Activated naive CD8-positive, alpha-beta T cell treated with anti-CD3 and anti-CD28 coated beads, Interleukin-2, amount 10 ng/mL, durations not matched to agents 7 days and 5 days (primary cell): ENCODE measurements at regions not wholly inside any gene's neighbourhood (a gene's known extent, or its start where the extent isn't known, plus 50 kb on each side); places are given as distances from the start of the nearest gene placed in this dataset.
A peak's percentile ranks its signal among the peaks of the same experiment; 100 is the strongest.

ENCODE experiments used
- ATAC-seq: fragments of 150-1000 bp; cut with Tn5 transposase; one replicate; pipeline ENCODE4 v1.10.0; 2021; ENCODE audit warnings: low read depth, moderate library complexity
- POLR2A ChIA-PET: fragments of 350-600 bp; sonication (Branson Sonifier 250); formaldehyde crosslinking; loops from one replicate; lab custom pipeline; 2021; ENCODE audit warnings: antibody characterized with exemption; lab: Charles Lee
- DNase-seq: peaks from one replicate; pipeline ENCODE4 v3.0.0; 2021
- H3K27ac Mint-ChIP-seq: one replicate; pipeline ENCODE4 v1.8.0; 2022; ENCODE audit warnings: mild to moderate bottlenecking, mixed read lengths
- H3K27me3 Mint-ChIP-seq: one replicate; pipeline ENCODE4 v1.8.0; 2022; ENCODE audit warnings: mild to moderate bottlenecking, moderate library complexity, mixed read lengths
- H3K36me3 Mint-ChIP-seq: one replicate; pipeline ENCODE4 v1.8.0; 2021; ENCODE audit warnings: mild to moderate bottlenecking, mixed read lengths
- H3K4me1 Mint-ChIP-seq: one replicate; pipeline ENCODE4 v1.8.0; 2021; ENCODE audit warnings: mixed read lengths
- H3K4me3 Mint-ChIP-seq: one replicate; pipeline ENCODE4 v1.8.0; 2022; ENCODE audit warnings: mild to moderate bottlenecking, moderate library complexity, mixed read lengths
- H3K9me3 Mint-ChIP-seq: one replicate; pipeline ENCODE4 v1.8.0; 2021; ENCODE audit warnings: mixed read lengths

DNA sequence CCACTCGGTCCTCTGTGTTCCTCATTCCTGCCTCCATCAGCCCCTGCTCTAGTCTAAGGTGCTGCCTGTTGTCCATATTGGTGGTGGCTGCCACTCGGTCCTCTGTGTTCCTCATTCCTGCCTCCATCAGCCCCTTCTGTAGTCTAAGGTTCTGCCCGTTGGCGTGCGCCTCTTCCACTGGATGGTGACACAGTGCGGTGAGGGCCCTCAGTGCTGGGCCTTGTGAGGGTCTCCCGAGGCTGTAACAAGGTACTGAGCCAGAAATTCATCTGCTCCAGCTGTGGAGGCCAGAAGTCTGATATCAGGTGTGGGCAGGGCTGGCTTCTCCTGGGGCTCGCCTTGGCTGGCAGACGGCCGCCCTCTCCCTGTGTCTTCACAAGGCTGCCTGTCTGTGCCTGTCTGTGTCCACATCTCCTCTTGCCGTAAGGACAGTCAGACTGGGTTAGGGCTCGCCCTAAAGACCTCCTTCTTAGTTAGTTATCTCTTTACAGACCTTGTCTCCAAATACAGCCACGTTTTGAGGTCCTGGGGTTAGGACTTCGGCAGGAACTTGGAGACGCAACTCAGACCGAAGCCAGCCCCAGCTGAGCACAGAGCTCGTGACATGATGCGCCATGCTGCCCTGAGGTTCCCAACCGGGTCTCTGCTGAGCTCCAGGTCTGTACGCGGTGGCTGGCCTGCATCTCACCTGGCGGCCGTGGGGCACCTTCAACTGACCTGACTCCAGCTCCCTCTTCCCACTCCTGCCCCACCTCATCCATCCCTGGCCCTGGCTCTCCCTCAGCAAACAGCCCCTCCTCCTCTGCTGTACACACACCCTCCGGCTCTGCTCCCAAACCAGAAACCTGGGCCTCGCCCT lies 181.4 kb upstream of the SHH start:
- peaks cover 42% of the 10 kb centered on the region for H3K4me1 Mint-ChIP-seq
- peak overlapping the region; percentile 87 for H3K27ac Mint-ChIP-seq
- DNase-seq = no peak
- no peak overlapping the region for H3K4me3 Mint-ChIP-seq
- peaks cover 3% of the 10 kb centered on the region for H3K9me3 Mint-ChIP-seq
- H3K27me3 Mint-ChIP-seq = peaks cover 6% of the 10 kb centered on the region
- peaks cover 9% of the 10 kb centered on the region for H3K36me3 Mint-ChIP-seq
- ATAC-seq = no peak
- POLR2A ChIA-PET = no interaction called here

DNA sequence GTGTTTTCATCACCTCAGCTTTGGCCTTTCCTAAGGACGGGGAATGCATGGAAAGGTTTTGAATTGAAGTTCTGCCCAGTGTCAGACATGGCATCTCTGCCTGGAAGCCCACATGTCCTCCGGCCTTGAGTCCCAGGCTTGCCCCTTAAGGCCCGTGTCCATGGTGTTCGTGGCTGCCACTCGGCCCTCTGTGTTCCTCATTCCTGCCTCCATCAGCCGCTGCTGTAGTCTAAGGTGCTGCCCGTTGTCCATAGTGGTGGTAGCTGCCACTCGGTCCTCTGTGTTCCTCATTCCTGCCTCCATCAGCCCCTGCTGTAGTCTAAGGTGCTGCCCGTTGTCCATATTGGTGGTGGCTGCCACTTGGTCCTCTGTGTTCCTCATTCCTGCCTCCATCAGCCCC lies 180.7 kb upstream of the SHH start:
- peaks cover 6% of the 10 kb centered on the region for H3K27me3 Mint-ChIP-seq
- DNase-seq = no peak
- peaks cover 3% of the 10 kb centered on the region for H3K9me3 Mint-ChIP-seq
- POLR2A ChIA-PET = no interaction called here
- no peak overlapping the region for H3K4me3 Mint-ChIP-seq
- H3K27ac Mint-ChIP-seq = peak overlapping the region; percentile 56
- ATAC-seq = no peak
- peaks cover 38% of the 10 kb centered on the region for H3K4me1 Mint-ChIP-seq
- peaks cover 9% of the 10 kb centered on the region for H3K36me3 Mint-ChIP-seq

DNA sequence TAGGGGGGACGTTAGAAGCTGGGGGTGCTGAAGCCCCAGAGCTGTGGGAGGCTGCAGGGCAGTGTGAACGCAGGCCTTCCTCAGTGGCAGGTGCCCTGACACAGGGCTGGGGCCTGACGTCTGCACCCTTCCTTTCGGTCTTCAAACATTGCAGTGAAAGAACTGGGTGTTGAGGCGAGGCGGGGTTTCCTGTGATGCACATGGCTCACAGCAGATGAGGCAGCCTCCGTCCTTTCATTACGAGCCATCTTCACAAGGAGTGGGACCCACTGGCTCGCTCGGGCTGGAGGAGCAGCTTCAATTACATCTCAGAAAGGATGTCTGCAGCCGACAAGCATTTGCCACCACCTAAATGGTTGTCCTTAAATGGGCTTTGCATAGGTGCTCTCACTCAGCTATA lies 180.3 kb upstream of the SHH start:
- peaks cover 9% of the 10 kb centered on the region for H3K36me3 Mint-ChIP-seq
- DNase-seq (no peak), ATAC-seq (no peak)
- peaks cover 34% of the 10 kb centered on the region for H3K4me1 Mint-ChIP-seq
- POLR2A ChIA-PET = no interaction called here
- H3K27ac Mint-ChIP-seq = no peak overlapping the region
- H3K27me3 Mint-ChIP-seq = peaks cover 6% of the 10 kb centered on the region
- peaks cover 3% of the 10 kb centered on the region for H3K9me3 Mint-ChIP-seq
- H3K4me3 Mint-ChIP-seq = no peak overlapping the region

DNA sequence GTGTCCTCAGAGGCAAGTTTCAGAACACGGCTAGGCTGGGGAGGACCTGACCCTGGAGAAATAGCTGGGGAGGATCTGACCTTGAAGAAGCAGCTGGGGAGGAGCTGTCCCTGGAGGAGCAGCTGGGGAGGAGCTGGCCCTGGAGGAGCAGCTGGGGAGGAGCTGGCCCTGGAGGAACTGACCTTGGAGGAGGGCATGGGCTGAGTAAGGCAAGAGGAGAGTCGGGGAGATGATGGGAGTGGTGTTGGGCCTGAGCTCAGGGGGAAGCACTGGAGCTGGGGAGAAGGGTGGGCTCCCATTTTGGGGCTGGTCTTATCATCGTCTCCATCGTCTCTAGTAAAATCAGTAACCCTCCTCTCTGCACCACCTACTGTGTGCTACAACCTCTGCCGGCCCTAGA lies 179.8 kb upstream of the SHH start:
- DNase-seq (no peak), ATAC-seq (no peak)
- peaks cover 30% of the 10 kb centered on the region for H3K4me1 Mint-ChIP-seq
- H3K9me3 Mint-ChIP-seq = peaks cover 3% of the 10 kb centered on the region
- H3K27me3 Mint-ChIP-seq = peaks cover 8% of the 10 kb centered on the region
- peaks cover 9% of the 10 kb centered on the region for H3K36me3 Mint-ChIP-seq
- H3K4me3 Mint-ChIP-seq = no peak overlapping the region
- POLR2A ChIA-PET = no interaction called here
- H3K27ac Mint-ChIP-seq = no peak overlapping the region

DNA sequence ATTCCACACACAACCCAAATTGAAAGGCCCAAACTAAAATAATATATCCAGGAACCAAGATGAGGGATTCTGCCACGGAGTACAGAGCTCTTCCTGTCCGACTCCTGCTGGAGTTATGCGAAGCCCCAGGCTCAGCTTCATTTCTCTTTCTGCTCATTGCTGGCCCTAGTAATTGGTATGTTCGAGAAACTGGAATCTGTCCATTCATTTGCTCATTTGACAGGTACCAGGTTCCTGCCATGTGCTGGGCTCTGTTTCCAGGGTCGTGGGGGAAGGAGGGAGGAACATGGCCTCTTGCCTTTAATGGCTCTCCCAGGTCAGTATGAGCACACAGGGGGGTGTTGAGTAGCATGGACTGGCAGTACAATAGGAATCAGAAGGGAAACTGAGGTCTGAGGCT lies 179.2 kb upstream of the SHH start:
- Mint-ChIP-seq H3K27me3 (peaks cover 10% of the 10 kb centered on the region), H3K4me1 (peaks cover 23% of the 10 kb centered on the region), H3K27ac (peak overlapping the region; percentile 45), H3K4me3 (no peak overlapping the region), H3K36me3 (peaks cover 9% of the 10 kb centered on the region), H3K9me3 (peaks cover 5% of the 10 kb centered on the region)
- no peak for DNase-seq
- no peak for ATAC-seq
- POLR2A ChIA-PET = no interaction called here

DNA sequence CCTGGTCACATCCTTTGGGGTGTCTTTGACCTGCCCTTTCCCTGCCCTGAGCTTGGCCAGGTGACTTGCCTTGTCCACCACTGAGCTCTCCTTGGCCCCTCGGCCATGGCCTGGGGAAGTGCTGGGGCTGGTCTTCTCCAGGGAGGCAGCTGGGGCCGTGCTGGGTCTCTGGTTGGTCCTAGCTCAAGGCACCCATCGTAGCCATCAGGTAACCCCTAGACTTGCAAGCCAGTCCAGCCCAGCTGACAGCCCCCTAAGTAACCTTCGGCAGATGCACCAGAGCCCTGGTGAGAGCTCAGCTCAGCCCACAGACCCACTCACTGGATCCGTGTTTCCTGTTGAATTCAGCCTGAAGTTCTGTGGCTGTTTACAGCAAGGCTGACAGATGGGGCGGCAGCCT lies 176.2 kb upstream of the SHH start:
- Mint-ChIP-seq H3K9me3 (peaks cover 5% of the 10 kb centered on the region), H3K27me3 (peaks cover 6% of the 10 kb centered on the region), H3K4me1 (peaks cover 3% of the 10 kb centered on the region), H3K36me3 (peaks cover 5% of the 10 kb centered on the region), H3K4me3 (no peak overlapping the region), H3K27ac (no peak overlapping the region)
- DNase-seq = no peak
- POLR2A ChIA-PET = no interaction called here
- no peak for ATAC-seq

DNA sequence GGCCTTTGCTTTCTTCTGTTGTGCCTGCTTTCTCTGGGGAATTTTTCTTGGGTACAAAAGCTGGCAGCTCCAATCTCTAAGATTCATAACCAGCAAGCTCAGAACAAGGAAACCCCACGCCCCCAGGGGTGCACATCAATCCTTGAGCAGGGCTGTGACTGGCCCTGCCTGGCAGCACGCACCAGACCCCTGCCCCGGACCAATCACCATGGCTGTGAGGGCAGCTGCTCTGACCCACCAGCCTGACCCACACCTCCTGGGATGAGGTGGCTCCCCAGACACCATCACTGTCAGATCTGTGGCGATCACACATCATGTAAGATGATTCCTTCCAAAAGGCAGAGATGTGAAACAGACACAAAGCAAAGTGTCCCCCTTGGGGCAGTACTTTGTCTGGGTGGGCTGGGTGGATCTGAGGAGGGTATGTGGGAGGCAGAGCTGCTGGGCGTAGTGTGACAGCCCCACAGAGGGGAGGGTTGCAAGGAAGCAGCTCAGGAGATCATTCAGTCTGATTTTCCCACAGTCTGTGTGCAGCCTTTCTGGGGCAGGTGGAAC lies 175.5 kb upstream of the SHH start:
- Mint-ChIP-seq H3K4me1 (peaks cover 3% of the 10 kb centered on the region), H3K27me3 (peaks cover 6% of the 10 kb centered on the region), H3K4me3 (no peak overlapping the region), H3K27ac (no peak overlapping the region), H3K36me3 (peaks cover 3% of the 10 kb centered on the region), H3K9me3 (peaks cover 5% of the 10 kb centered on the region)
- POLR2A ChIA-PET = no interaction called here
- ATAC-seq = no peak
- no peak for DNase-seq

DNA sequence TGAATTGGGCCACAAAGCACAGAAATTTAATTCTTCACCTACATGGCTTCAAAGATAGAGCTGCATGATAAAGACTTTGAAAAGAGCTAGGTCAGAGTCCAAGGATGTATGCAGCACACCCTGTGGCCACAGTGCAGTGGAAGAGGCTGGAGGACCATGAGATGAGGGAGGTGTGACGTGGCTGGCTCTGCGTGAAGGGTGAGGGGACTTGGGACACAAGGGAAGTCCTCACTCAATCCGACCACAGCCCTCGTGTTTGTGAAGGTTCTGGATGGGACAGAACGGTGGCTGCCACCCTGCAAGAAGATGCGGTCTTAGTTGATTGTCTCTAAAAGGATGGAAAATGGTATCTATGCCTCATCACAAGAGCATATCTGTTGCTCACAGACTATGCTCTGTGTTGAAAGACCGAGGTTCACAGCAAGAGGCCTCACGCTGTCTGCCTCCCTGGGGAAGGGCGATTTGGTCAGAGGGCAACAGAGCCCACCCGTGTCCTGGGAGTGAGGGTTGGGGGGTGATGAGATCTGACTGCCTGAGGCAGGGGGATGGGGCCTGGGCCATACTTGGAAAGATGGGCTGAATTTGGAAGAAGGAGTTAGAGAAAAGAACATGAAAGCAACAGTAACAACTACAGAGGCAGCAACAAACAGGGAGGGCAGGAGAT lies 174.4 kb upstream of the SHH start:
- peaks cover 3% of the 10 kb centered on the region for H3K36me3 Mint-ChIP-seq
- H3K27me3 Mint-ChIP-seq = peaks cover 6% of the 10 kb centered on the region
- DNase-seq = no peak
- H3K4me1 Mint-ChIP-seq = peaks cover 3% of the 10 kb centered on the region
- H3K9me3 Mint-ChIP-seq = peaks cover 5% of the 10 kb centered on the region
- POLR2A ChIA-PET = no interaction called here
- no peak overlapping the region for H3K27ac Mint-ChIP-seq
- ATAC-seq = no peak
- no peak overlapping the region for H3K4me3 Mint-ChIP-seq

DNA sequence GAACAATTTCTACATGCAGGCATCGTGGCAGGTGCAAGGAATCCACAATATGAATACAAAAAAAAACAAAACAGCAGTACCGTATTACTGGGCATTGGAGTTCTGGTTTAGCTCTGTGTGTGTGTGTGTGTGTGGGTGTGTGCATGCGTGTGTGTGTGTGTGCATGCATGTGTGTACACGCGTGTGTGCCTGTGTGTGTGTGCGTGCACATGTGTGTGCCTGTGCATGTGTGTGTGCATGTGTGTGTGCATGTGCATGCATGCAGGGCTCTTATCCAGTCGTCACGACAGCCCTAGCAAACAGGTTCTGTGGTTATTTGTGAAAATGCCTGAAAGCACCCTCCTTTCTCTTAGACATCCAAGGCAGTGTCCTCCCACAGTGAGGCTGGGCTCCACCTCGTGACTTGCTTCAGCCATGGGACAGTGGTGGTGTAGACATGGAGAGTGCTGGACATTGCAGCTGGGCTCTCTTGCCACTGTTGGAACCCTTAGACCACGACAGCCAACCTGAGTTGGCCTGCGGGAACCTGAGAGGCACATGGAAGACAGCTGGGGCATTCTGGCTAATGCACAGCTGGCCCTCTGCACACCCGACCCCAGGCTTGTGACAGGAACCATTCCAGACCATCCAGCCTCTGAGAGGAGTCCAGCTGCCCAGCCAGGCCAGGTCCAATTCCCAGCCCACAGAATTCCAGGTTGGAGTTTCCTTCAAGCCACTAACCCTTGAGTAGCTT lies 173.4 kb upstream of the SHH start:
- ATAC-seq = no peak
- H3K27me3 Mint-ChIP-seq = peaks cover 6% of the 10 kb centered on the region
- peaks cover 3% of the 10 kb centered on the region for H3K36me3 Mint-ChIP-seq
- H3K9me3 Mint-ChIP-seq = peaks cover 5% of the 10 kb centered on the region
- H3K4me3 Mint-ChIP-seq = no peak overlapping the region
- no peak overlapping the region for H3K27ac Mint-ChIP-seq
- peaks cover 3% of the 10 kb centered on the region for H3K4me1 Mint-ChIP-seq
- no peak for DNase-seq
- POLR2A ChIA-PET = no interaction called here

DNA sequence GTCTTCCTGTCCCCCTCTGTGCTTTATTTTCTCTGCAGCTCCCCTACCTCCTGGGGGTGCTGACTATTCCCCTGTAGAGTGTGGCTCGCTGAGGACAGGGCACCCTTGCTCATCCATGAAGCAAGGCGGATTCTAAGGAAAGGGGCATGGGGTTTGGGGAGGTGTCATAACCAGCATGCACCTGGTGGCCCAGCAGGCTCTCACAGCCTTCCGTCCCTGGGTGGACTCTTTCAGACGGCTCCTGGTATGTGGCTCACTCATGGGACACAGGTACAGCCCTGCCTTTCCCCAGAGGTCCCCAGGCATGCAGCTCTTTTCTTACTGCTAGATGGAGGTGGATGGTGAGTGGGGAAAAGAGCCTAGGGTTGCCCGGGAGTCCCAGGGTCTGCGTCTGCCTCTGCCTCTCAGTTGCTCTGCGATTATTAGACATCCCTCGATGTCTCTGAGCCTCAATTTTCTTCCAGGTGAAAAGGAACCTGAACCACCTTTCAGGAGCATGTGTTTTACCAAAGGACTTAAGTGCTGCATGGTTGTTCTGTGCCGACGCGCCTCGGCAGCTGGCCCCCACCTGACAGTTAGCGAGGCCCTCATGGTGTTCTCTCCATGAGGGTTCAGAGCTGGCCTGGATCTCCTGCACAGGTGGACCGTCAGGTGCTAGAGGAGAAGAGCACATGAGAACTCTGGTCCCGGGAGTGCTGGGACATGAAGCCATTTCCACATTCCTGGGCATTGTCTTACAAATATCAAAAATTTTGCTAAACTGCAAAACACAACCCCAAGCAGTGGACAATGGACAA lies 172.5 kb upstream of the SHH start:
- Mint-ChIP-seq H3K27me3 (peaks cover 8% of the 10 kb centered on the region), H3K27ac (no peak overlapping the region), H3K36me3 (peaks cover 3% of the 10 kb centered on the region), H3K4me3 (no peak overlapping the region), H3K9me3 (peaks cover 3% of the 10 kb centered on the region), H3K4me1 (peaks cover 3% of the 10 kb centered on the region)
- ATAC-seq = no peak
- POLR2A ChIA-PET = interaction anchor here (1.2 kb wide), 1 partner anchor 13 kb away, joined by 3 read pairs; no protein-coding TSS in a partner anchor
- no peak for DNase-seq

DNA sequence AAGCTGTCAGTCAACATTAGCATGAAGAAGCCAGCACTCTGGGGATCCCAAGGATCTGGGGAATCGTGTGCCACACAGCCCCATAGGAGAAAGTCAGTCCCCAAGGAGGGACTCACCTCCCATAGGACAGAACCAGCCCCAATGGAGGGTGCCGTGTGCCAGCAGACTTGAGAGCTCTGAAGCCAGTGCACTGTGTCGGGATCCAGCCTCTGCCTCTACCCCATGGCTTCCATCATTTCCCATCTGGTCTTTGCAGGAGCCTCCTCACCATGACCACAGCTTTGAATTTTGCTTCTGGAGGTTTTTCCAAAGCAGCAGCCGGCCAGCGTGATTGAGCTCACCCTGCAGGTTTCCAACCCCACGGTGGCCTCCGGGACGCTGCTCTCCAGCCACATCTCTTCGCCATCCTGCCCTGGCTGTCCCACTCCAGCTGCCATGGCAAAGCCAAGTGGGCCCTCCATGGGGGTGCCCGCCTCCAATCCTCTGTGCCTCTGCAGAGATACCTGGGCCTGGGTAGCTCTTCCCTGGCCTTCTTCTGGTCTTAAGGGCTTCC lies 171.8 kb upstream of the SHH start:
- peaks cover 3% of the 10 kb centered on the region for H3K4me1 Mint-ChIP-seq
- H3K27me3 Mint-ChIP-seq = peaks cover 13% of the 10 kb centered on the region
- no peak for DNase-seq
- H3K9me3 Mint-ChIP-seq = peaks cover 2% of the 10 kb centered on the region
- POLR2A ChIA-PET = interaction anchor here (1.2 kb wide), 1 partner anchor 14 kb away, joined by 3 read pairs; no protein-coding TSS in a partner anchor
- no peak overlapping the region for H3K4me3 Mint-ChIP-seq
- no peaks in the 10 kb centered on the region for H3K36me3 Mint-ChIP-seq
- ATAC-seq = no peak
- H3K27ac Mint-ChIP-seq = no peak overlapping the region

DNA sequence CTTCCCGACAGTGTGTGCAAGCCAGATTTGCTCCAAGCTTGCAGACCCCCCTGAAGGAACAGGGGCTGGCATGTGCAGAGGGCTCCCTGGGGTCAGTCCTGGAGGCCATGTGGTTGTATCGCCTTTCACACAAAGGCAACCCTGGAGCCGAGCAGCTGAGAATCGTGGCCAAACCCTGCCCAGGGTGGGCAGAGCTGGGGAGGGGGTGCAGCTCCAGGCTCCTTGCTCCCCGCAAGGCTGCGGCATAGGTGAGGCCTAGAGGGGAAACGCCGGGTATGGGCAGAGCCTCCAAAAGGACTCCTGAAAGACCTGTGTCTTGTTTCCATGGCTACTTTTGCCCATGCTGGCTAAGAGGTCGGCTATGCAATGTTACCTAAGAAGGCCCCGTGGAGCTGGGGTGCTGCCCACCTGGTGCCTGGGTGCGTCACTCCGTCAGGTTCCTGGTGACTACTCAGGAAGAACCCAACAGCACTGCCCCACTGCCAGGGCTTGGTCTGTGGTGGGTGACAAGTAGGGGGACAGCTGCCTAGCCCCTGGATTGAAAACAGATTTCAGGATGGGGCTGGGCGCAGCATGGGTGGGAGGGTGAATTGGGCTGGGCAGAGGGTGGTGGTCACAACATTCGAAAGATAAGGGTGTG lies 171.0 kb upstream of the SHH start:
- no peak for DNase-seq
- no peaks in the 10 kb centered on the region for H3K36me3 Mint-ChIP-seq
- POLR2A ChIA-PET = interaction anchor here (1.2 kb wide), 1 partner anchor 14 kb away, joined by 3 read pairs; no protein-coding TSS in a partner anchor

More for the DNA sequence above, 171.0 kb upstream of the SHH start:
- Mint-ChIP-seq H3K4me3 (no peak overlapping the region), H3K4me1 (no peaks in the 10 kb centered on the region), H3K9me3 (peaks cover 2% of the 10 kb centered on the region), H3K27ac (no peak overlapping the region), H3K27me3 (peaks cover 14% of the 10 kb centered on the region)
- no peak for ATAC-seq
